ENCODE measurements at regions not wholly inside any gene's neighbourhood (a gene's known extent, or its start where the extent isn't known, plus 50 kb on each side); places are given as distances from the start of the nearest gene placed in this dataset.

DNA sequence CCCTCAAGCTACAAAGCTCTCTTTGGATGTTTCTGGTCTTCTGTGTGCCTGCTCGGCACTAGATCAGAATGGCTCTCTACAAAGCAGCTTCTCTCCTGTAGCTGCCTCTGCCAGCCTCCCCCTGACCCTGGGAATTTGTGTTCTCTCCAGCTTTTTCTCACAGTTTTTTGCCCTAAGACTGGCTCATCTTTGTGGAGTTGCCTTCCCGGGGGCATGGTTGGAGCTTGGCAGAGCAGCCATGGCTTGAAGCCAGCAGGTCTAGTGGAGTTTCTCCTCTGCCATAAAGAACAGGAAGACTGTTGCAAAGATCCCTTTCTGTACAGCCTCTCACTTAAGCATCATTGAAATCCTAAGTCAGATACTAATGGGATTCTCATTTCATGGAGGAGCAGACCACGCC lies 163.3 kb upstream of the MAMLD1 start:
- FAIRE-seq (no peak), DNase-seq (ENCODE audit: extremely low read depth in 1 of 4, low spot score in 3 of 4) (no peak), ATAC-seq (no peak)
- Histone ChIP-seq H3K4me1 (replicated peaks in 1 of 2; ENCODE audit: control insufficient read depth in 2 of 2, insufficient read depth in 2 of 2, low read length in 2 of 2) (no peaks in the 10 kb centered on the region), H3K4me2 (ENCODE audit: insufficient read depth, low read length) (no peak overlapping the region), H3K27ac (ENCODE audit: extremely low read depth, low read depth, low read length) (no peak overlapping the region), H3K27me3 (ENCODE audit: control insufficient read depth in 2 of 2, insufficient read depth in 2 of 2, low read length in 2 of 2) (no peaks in the 10 kb centered on the region; a peak in 2 of 5 replicates), H3K9me3 (replicated peaks; ENCODE audit: control insufficient read depth, insufficient read depth, low read depth, low read length) (no peaks in the 10 kb centered on the region), H2AFZ (ENCODE audit: low read depth, low read length) (no peak overlapping the region), H4K20me1 (replicated peaks; ENCODE audit: control insufficient read depth, insufficient read depth, low read length) (no peaks in the 10 kb centered on the region; the same call in 1 of the 2 replicates), H3K36me3 (ENCODE audit: control insufficient read depth, insufficient read depth, low read length) (no peaks in the 10 kb centered on the region), H3K9me1 (ENCODE audit: control insufficient read depth, insufficient read depth, low read length) (no peaks in the 10 kb centered on the region), H3K79me2 (ENCODE audit: control insufficient read depth, insufficient read depth, low read length) (no peaks in the 10 kb centered on the region), H3K4me3 (no peak overlapping the region), H3K9ac (ENCODE audit: insufficient read depth in 1 of 2, low read depth in 2 of 2, low read length in 2 of 2) (no peak overlapping the region)
- WGBS (ENCODE audit: insufficient coverage, low coverage, missing lambda C conversion rate) = 0% methylated on average over 3 of the region's 3 CpGs
- in situ Hi-C loops (cut with MboI) = no loop called here
- ChIA-PET CTCF (ENCODE audit: low intra/inter-chr PET ratio) (no interaction called here), POLR2A (interaction anchor here (0.5 kb wide), 1 partner anchor 324 kb away, joined by 3 read pairs; no protein-coding TSS in a partner anchor)
- BruUV-seq (replicated peaks) = no TSS peak
- intact Hi-C loops (cut with micrococcal nuclease) = loop anchor here (10.0 kb wide), 2 partner anchors 165 to 245 kb away; no protein-coding TSS in a partner anchor
- TF ChIP-seq, protein P1, sequence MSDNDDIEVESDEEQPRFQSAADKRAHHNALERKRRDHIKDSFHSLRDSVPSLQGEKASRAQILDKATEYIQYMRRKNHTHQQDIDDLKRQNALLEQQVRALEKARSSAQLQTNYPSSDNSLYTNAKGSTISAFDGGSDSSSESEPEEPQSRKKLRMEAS (CRISPR knock-in tag; IDR thresholded peaks at IDR 0.05) = no peak
- no peak for TF ChIP-seq TAL1 (IDR thresholded peaks at IDR 0.05)
- TF ChIP-seq STAG1 (CRISPR knock-in tag; IDR thresholded peaks at IDR 0.05; ENCODE audit: borderline replicate concordance) = no peak
- no peak for TF ChIP-seq TSC22D4 (tag; IDR thresholded peaks at IDR 0.05)
- no peak for TF ChIP-seq PPARD (CRISPR knock-in tag; IDR thresholded peaks at IDR 0.05)
- TF ChIP-seq MECOM (CRISPR knock-in tag; IDR thresholded peaks at IDR 0.05) = no peak
- TF ChIP-seq, protein P2, sequence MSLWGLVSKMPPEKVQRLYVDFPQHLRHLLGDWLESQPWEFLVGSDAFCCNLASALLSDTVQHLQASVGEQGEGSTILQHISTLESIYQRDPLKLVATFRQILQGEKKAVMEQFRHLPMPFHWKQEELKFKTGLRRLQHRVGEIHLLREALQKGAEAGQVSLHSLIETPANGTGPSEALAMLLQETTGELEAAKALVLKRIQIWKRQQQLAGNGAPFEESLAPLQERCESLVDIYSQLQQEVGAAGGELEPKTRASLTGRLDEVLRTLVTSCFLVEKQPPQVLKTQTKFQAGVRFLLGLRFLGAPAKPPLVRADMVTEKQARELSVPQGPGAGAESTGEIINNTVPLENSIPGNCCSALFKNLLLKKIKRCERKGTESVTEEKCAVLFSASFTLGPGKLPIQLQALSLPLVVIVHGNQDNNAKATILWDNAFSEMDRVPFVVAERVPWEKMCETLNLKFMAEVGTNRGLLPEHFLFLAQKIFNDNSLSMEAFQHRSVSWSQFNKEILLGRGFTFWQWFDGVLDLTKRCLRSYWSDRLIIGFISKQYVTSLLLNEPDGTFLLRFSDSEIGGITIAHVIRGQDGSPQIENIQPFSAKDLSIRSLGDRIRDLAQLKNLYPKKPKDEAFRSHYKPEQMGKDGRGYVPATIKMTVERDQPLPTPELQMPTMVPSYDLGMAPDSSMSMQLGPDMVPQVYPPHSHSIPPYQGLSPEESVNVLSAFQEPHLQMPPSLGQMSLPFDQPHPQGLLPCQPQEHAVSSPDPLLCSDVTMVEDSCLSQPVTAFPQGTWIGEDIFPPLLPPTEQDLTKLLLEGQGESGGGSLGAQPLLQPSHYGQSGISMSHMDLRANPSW (CRISPR knock-in tag; IDR thresholded peaks at IDR 0.05) = no peak
- no peak for TF ChIP-seq TAF15 (IDR thresholded peaks at IDR 0.05; ENCODE audit: low read depth, low read length)
- TF ChIP-seq SRSF9 (IDR thresholded peaks at IDR 0.05; ENCODE audit: borderline replicate concordance, low read depth, low read length) = no peak
- TF ChIP-seq COPS2 (conservative IDR thresholded peaks at IDR 0.05) = no peak
- TF ChIP-seq CEBPG (CRISPR knock-in tag; IDR thresholded peaks at IDR 0.05) = no peak
- TF ChIP-seq CEBPG (tag; conservative IDR thresholded peaks at IDR 0.05 in 1 of 2, IDR thresholded peaks at IDR 0.05 in 1 of 2) = no peak
- TF ChIP-seq ZSCAN32 (CRISPR knock-in tag; IDR thresholded peaks at IDR 0.05) = no peak
- no peak for TF ChIP-seq TEAD4 (IDR thresholded peaks at IDR 0.05; ENCODE audit: low read length)
- no peak for TF ChIP-seq TEAD4 (CRISPR knock-in tag; IDR thresholded peaks at IDR 0.05; ENCODE audit: borderline replicate concordance)
- TF ChIP-seq, protein P3, sequence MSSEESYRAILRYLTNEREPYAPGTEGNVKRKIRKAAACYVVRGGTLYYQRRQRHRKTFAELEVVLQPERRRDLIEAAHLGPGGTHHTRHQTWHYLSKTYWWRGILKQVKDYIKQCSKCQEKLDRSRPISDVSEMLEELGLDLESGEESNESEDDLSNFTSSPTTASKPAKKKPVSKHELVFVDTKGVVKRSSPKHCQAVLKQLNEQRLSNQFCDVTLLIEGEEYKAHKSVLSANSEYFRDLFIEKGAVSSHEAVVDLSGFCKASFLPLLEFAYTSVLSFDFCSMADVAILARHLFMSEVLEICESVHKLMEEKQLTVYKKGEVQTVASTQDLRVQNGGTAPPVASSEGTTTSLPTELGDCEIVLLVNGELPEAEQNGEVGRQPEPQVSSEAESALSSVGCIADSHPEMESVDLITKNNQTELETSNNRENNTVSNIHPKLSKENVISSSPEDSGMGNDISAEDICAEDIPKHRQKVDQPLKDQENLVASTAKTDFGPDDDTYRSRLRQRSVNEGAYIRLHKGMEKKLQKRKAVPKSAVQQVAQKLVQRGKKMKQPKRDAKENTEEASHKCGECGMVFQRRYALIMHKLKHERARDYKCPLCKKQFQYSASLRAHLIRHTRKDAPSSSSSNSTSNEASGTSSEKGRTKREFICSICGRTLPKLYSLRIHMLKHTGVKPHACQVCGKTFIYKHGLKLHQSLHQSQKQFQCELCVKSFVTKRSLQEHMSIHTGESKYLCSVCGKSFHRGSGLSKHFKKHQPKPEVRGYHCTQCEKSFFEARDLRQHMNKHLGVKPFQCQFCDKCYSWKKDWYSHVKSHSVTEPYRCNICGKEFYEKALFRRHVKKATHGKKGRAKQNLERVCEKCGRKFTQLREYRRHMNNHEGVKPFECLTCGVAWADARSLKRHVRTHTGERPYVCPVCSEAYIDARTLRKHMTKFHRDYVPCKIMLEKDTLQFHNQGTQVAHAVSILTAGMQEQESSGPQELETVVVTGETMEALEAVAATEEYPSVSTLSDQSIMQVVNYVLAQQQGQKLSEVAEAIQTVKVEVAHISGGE (CRISPR knock-in tag; IDR thresholded peaks at IDR 0.05) = no peak
- no peak for TF ChIP-seq PYGO2 (tag; IDR thresholded peaks at IDR 0.05)
- no peak for TF ChIP-seq E2F3 (CRISPR knock-in tag; IDR thresholded peaks at IDR 0.05)

Measured in K562 (cell line).